Esophagus squamous epithelium (tissue), 4 donors: ENCODE measurements at regions not wholly inside any gene's neighbourhood (a gene's known extent, or its start where the extent isn't known, plus 50 kb on each side); places are given as distances from the start of the nearest gene placed in this dataset.

Experiments
- CTCF ChIP-seq, 6 experiments: fragments of 450-650 bp in 4 of 6; fragments of 200-600 bp in 2 of 6; sonication (generic) in 2 of 6; IDR thresholded peaks; one replicate each; pipeline ENCODE4 v1.5.1; 2016 to 2019; ENCODE audit warnings: antibody characterized with exemption in 6 of 6, mild to moderate bottlenecking in 4 of 6, moderate library complexity in 4 of 6
- POLR2A ChIP-seq, 4 donors: fragments of 450-650 bp; IDR thresholded peaks; one replicate each; pipeline ENCODE4 v1.6.1; 2017; ENCODE audit warnings: antibody characterized with exemption in 4 of 4, mild to moderate bottlenecking in 4 of 4, moderate library complexity in 3 of 4

GRCh38 chr5:155957884-155958283 is 369.1 kb upstream of the SGCD start:
- TF ChIP-seq CTCF (IDR thresholded peaks at IDR 0.05): no peak
- no peak for TF ChIP-seq POLR2A (IDR thresholded peaks at IDR 0.05)
